ENCODE measurements at regions not wholly inside any gene's neighbourhood (a gene's known extent, or its start where the extent isn't known, plus 50 kb on each side); places are given as distances from the start of the nearest gene placed in this dataset.

GRCh38 chr3:159560214-159560979 is 428.2 kb upstream of the IL12A start:
- no peak for DNase-seq

GRCh38 chr3:159565313-159565712 is 423.3 kb upstream of the IL12A start:
- no peak for DNase-seq

GRCh38 chr3:159583662-159584061 is 405.0 kb upstream of the IL12A start:
- no peak for DNase-seq

GRCh38 chr3:159584421-159584820 is 404.2 kb upstream of the IL12A start:
- no peak for DNase-seq

- no peak for DNase-seq
Measured at GRCh38 chr3:159586571-159587202, 401.9 kb upstream of the IL12A start.

GRCh38 chr3:159593927-159594605 is 394.6 kb upstream of the IL12A start:
- no peak for DNase-seq

- DNase-seq: no peak
Measured at GRCh38 chr3:159600291-159600690, 388.3 kb upstream of the IL12A start.

- DNase-seq: no peak
Measured at GRCh38 chr3:159604151-159604581, 384.5 kb upstream of the IL12A start.

GRCh38 chr3:159605101-159605500 is 383.5 kb upstream of the IL12A start:
- no peak for DNase-seq

GRCh38 chr3:159605776-159606175 is 382.9 kb upstream of the IL12A start:
- no peak for DNase-seq

GRCh38 chr3:159607856-159608255 is 380.8 kb upstream of the IL12A start:
- DNase-seq: no peak

- DNase-seq: no peak
Measured at GRCh38 chr3:159608311-159608710, 380.3 kb upstream of the IL12A start.

GRCh38 chr3:159609625-159610024 is 379.0 kb upstream of the IL12A start:
- no peak for DNase-seq

- no peak for DNase-seq
Measured at GRCh38 chr3:159616234-159616825, 372.3 kb upstream of the IL12A start.

- DNase-seq: no peak
Measured at GRCh38 chr3:159619341-159619885, 369.2 kb upstream of the IL12A start.

- DNase-seq: no peak
Measured at GRCh38 chr3:159620281-159620680, 368.4 kb upstream of the IL12A start.

- DNase-seq: no peak
Measured at GRCh38 chr3:159620873-159621272, 367.8 kb upstream of the IL12A start.

GRCh38 chr3:159624616-159625015 is 364.0 kb upstream of the IL12A start:
- no peak for DNase-seq

GRCh38 chr3:159625594-159625993 is 363.0 kb upstream of the IL12A start:
- no peak for DNase-seq

GRCh38 chr3:159626598-159626997 is 362.0 kb upstream of the IL12A start:
- DNase-seq: no peak

GRCh38 chr3:159627229-159627628 is 361.4 kb upstream of the IL12A start:
- DNase-seq: no peak

GRCh38 chr3:159627634-159628033 is 361.0 kb upstream of the IL12A start:
- no peak for DNase-seq

GRCh38 chr3:159629329-159630084 is 359.1 kb upstream of the IL12A start:
- DNase-seq: no peak

Measured in stimulated activated CD4-positive, alpha-beta T cell treated with anti-CD3 and anti-CD28 coated beads, Interleukin-12 subunit alpha, Interleukin-12 subunit beta, amount 100 ng/mL, for 4 hours (primary cell).